ENCODE measurements at regions not wholly inside any gene's neighbourhood (a gene's known extent, or its start where the extent isn't known, plus 50 kb on each side); places are given as distances from the start of the nearest gene placed in this dataset.

DNA sequence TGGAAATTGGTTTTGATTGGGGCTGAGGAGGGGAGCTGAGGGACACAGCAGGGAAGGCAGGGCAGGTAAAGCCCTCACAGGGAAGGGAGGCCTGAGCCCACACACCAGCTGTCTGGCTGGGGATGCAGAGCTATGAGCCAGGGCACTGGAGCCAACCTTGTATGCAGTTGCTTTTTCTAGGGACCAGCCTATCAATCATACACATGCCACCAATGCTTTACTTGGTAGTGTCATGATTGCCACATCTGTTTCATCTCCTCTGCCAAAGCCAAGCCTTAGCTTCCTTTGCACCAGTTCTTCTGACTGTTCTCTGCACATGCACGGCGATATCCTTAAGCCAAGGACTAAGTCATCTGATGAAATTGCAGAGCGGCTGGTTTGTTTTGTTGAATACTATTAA, 207.1 kb upstream of the PLET1 start:
- Histone ChIP-seq H3K27ac (ENCODE audit: low read length) (no peak overlapping the region), H3K79me2 (ENCODE audit: low read length) (no peaks in the 10 kb centered on the region), H3K4me1 (ENCODE audit: low read length) (no peaks in the 10 kb centered on the region), H2AFZ (ENCODE audit: low read depth, low read length) (no peak overlapping the region), H3K27me3 (ENCODE audit: low read depth, low read length) (peaks cover 17% of the 10 kb centered on the region; the same call in 1 of the 2 replicates), H3K36me3 (replicated peaks; ENCODE audit: low read depth, low read length) (no peaks in the 10 kb centered on the region), H3K9me3 (ENCODE audit: insufficient read depth, low read length) (no peaks in the 10 kb centered on the region), H3K4me3 (ENCODE audit: low read length) (no peak overlapping the region), H4K20me1 (ENCODE audit: insufficient read depth, low read length) (no peaks in the 10 kb centered on the region), H3K4me2 (ENCODE audit: low read length) (no peak overlapping the region), H3K9ac (ENCODE audit: low read length) (no peak overlapping the region)
- TF ChIP-seq, protein P1, sequence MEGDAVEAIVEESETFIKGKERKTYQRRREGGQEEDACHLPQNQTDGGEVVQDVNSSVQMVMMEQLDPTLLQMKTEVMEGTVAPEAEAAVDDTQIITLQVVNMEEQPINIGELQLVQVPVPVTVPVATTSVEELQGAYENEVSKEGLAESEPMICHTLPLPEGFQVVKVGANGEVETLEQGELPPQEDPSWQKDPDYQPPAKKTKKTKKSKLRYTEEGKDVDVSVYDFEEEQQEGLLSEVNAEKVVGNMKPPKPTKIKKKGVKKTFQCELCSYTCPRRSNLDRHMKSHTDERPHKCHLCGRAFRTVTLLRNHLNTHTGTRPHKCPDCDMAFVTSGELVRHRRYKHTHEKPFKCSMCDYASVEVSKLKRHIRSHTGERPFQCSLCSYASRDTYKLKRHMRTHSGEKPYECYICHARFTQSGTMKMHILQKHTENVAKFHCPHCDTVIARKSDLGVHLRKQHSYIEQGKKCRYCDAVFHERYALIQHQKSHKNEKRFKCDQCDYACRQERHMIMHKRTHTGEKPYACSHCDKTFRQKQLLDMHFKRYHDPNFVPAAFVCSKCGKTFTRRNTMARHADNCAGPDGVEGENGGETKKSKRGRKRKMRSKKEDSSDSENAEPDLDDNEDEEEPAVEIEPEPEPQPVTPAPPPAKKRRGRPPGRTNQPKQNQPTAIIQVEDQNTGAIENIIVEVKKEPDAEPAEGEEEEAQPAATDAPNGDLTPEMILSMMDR (IDR thresholded peaks at IDR 0.05; ENCODE audit: low read depth, low read length) = no peak
- no peak for TF ChIP-seq EZH2phosphoT487 (IDR thresholded peaks at IDR 0.05; ENCODE audit: low read depth)

DNA sequence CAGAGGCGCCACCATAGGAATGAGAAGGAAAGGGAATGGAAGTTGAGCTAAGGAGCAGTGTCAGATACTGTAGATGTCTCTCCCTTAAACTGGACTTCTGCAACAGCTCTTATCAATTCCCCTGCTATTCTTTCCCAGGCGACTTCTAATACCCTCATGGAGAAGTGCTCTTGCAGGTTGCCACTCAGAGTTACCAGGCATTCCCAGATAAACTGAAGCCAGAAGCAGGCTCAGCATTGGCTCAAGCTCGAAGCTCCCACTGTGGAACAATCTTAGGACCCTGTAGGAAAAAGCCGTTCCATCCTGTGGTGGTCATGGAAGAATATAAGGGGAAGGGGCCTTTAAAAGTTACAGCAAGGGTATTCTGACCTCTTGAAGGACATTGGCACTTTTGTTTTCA, 208.7 kb upstream of the PLET1 start:
- TF ChIP-seq, protein P1 (IDR thresholded peaks at IDR 0.05; ENCODE audit: low read depth, low read length) = no peak
- no peak for TF ChIP-seq EZH2phosphoT487 (IDR thresholded peaks at IDR 0.05; ENCODE audit: low read depth)
- Histone ChIP-seq H3K9ac (ENCODE audit: low read length) (no peak overlapping the region), H3K9me3 (ENCODE audit: insufficient read depth, low read length) (no peaks in the 10 kb centered on the region)

DNA sequence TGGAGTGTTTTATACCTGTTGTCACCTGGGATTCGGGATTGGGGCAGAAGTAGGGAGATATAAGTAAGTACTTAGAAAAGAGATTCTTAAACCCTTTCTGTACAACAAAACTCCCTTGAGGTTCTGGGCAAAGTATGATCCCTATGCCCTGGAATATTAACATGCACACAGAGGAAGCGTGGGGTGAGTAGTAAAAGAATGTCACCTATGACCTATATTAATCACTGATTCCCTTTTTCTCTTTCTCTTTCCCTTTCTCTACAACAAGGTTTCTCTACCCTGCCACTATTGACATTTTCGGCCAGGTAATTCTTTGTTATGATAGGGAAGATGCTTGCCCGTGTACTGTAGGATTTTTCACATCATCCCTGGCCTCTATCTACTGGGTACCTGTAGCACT, 209.7 kb upstream of the PLET1 start:
- Histone ChIP-seq H3K4me1 (ENCODE audit: low read length) (no peaks in the 10 kb centered on the region), H3K4me2 (ENCODE audit: low read length) (no peak overlapping the region), H3K27me3 (ENCODE audit: low read depth, low read length) (peaks cover 25% of the 10 kb centered on the region; the same call in 1 of the 2 replicates), H3K4me3 (ENCODE audit: low read length) (no peak overlapping the region), H3K27ac (ENCODE audit: low read length) (no peak overlapping the region), H3K9me3 (ENCODE audit: insufficient read depth, low read length) (no peaks in the 10 kb centered on the region), H2AFZ (ENCODE audit: low read depth, low read length) (no peak overlapping the region), H4K20me1 (ENCODE audit: insufficient read depth, low read length) (no peaks in the 10 kb centered on the region), H3K9ac (ENCODE audit: low read length) (no peak overlapping the region), H3K36me3 (replicated peaks; ENCODE audit: low read depth, low read length) (no peaks in the 10 kb centered on the region), H3K79me2 (ENCODE audit: low read length) (no peaks in the 10 kb centered on the region)
- TF ChIP-seq EZH2phosphoT487 (IDR thresholded peaks at IDR 0.05; ENCODE audit: low read depth) = no peak
- TF ChIP-seq, protein P1 (IDR thresholded peaks at IDR 0.05; ENCODE audit: low read depth, low read length) = no peak

More for the DNA sequence above, 208.7 kb upstream of the PLET1 start:
- no peak overlapping the region for H3K4me3 ChIP-seq (ENCODE audit: low read length)
- peaks cover 20% of the 10 kb centered on the region; the same call in 1 of the 2 replicates for H3K27me3 ChIP-seq (ENCODE audit: low read depth, low read length)
- H3K4me2 ChIP-seq (ENCODE audit: low read length) = no peak overlapping the region
- no peaks in the 10 kb centered on the region for H4K20me1 ChIP-seq (ENCODE audit: insufficient read depth, low read length)
- no peak overlapping the region for H3K27ac ChIP-seq (ENCODE audit: low read length)
- no peaks in the 10 kb centered on the region for H3K36me3 ChIP-seq (replicated peaks; ENCODE audit: low read depth, low read length)
- no peaks in the 10 kb centered on the region for H3K4me1 ChIP-seq (ENCODE audit: low read length)
- H3K79me2 ChIP-seq (ENCODE audit: low read length) = no peaks in the 10 kb centered on the region
- no peak overlapping the region for H2AFZ ChIP-seq (ENCODE audit: low read depth, low read length)

DNA sequence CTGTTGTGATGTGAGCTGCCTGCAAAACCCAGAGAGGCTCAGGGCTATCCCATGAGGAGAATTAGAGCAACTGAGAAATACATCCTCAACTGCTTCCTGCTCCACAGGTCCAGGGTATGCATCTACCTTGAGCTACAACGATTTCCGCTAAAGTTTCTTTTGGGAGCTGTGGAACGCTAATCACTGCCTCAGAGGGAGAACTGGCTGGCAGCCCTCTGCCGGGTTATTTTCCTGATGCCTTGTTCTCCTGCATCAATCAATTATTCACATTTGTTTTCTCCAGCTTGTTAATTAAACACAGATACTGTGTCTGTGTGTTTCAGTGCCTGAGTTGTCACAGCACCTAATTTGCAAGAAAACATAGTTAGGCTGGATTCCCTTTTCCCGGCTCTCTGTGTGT, 211.1 kb upstream of the PLET1 start:
- H2AFZ ChIP-seq (ENCODE audit: low read depth, low read length) = no peak overlapping the region
- no peak overlapping the region for H3K27ac ChIP-seq (ENCODE audit: low read length)
- H3K9me3 ChIP-seq (ENCODE audit: insufficient read depth, low read length) = no peaks in the 10 kb centered on the region
- H4K20me1 ChIP-seq (ENCODE audit: insufficient read depth, low read length) = no peaks in the 10 kb centered on the region
- no peak overlapping the region for H3K9ac ChIP-seq (ENCODE audit: low read length)
- H3K36me3 ChIP-seq (replicated peaks; ENCODE audit: low read depth, low read length) = no peaks in the 10 kb centered on the region
- TF ChIP-seq, protein P1 (IDR thresholded peaks at IDR 0.05; ENCODE audit: low read depth, low read length) = no peak
- TF ChIP-seq EZH2phosphoT487 (IDR thresholded peaks at IDR 0.05; ENCODE audit: low read depth) = no peak
- no peaks in the 10 kb centered on the region for H3K4me1 ChIP-seq (ENCODE audit: low read length)
- H3K4me2 ChIP-seq (ENCODE audit: low read length) = no peak overlapping the region
- peaks cover 29% of the 10 kb centered on the region; the same call in 1 of the 2 replicates for H3K27me3 ChIP-seq (ENCODE audit: low read depth, low read length)
- no peak overlapping the region for H3K4me3 ChIP-seq (ENCODE audit: low read length)
- no peaks in the 10 kb centered on the region for H3K79me2 ChIP-seq (ENCODE audit: low read length)

Measured in OCI-LY3 (cell line).